ENCODE measurements at regions not wholly inside any gene's neighbourhood (a gene's known extent, or its start where the extent isn't known, plus 50 kb on each side); places are given as distances from the start of the nearest gene placed in this dataset.
"Not testable (repeated sequence)": the region's sequence is repeated elsewhere in the genome, so short reads cannot be mapped to it uniquely, and the experiment has no call there.

- no peaks in the 10 kb centered on the region for H3K4me1 ChIP-seq (ENCODE audit: control insufficient read depth in 2 of 3, insufficient read depth in 2 of 3, low read depth in 1 of 3, low read length in 3 of 3)
- no peak overlapping the region for H3K4me3 ChIP-seq (ENCODE audit: low read length in 3 of 3)
- H3K27me3 ChIP-seq (ENCODE audit: control insufficient read depth, insufficient read depth, low read length): no peaks in the 10 kb centered on the region
- FAIRE-seq: no peak
- TF ChIP-seq CTCF (IDR thresholded peaks at IDR 0.05; ENCODE audit: borderline replicate concordance, extremely low read depth, insufficient read depth): no peak
- no peak overlapping the region for H3K27ac ChIP-seq (ENCODE audit: low read depth in 2 of 2, low read length in 2 of 2)
- no peaks in the 10 kb centered on the region for H3K36me3 ChIP-seq (ENCODE audit: control insufficient read depth in 2 of 3, insufficient read depth in 3 of 3, low read length in 3 of 3)
- intact Hi-C loops (cut with DNase I): no loop called here
- no peaks in the 10 kb centered on the region for H3K9me3 ChIP-seq (ENCODE audit: control insufficient read depth in 2 of 3, insufficient read depth in 1 of 3, low read length in 3 of 3)
- no peak overlapping the region for H3K9ac ChIP-seq (ENCODE audit: low read length in 3 of 3)
- DNase-seq: no peak
Measured at GRCh38 chr19:32070101-32070500, 275.3 kb upstream of the ZNF507 start.

DNA sequence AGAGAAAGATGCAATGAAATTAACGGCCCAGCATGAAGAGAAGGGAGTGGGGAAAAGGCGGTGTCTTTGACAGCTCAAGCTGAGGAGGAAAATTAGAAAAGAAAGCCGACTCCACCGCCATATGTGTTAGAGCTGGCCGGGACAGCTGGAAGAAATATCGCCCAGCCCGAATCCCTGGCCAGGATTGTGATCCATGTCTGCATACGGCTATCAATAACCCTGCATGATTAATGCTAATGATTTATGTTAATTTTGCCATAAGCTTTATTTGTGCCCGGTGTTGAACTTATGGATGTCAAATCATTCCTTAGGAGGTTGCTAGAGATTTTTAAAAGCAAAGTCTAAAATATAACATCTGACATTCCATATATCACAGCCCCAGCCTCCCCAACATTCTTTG lies 263.4 kb upstream of the ZNF507 start:
- no peaks in the 10 kb centered on the region for H3K27me3 ChIP-seq (ENCODE audit: control insufficient read depth, insufficient read depth, low read length)
- H3K4me1 ChIP-seq (ENCODE audit: control insufficient read depth in 2 of 3, insufficient read depth in 2 of 3, low read depth in 1 of 3, low read length in 3 of 3): no peaks in the 10 kb centered on the region
- intact Hi-C loops (cut with DNase I): no loop called here
- H3K27ac ChIP-seq (ENCODE audit: low read depth in 2 of 2, low read length in 2 of 2): no peak overlapping the region
- FAIRE-seq (no peak), DNase-seq (peak in 3 of 5 donors; percentile 38 to 62 (median 59))
- H3K9me3 ChIP-seq (ENCODE audit: control insufficient read depth in 2 of 3, insufficient read depth in 1 of 3, low read length in 3 of 3): no peaks in the 10 kb centered on the region
- no peak overlapping the region for H3K9ac ChIP-seq (ENCODE audit: low read length in 3 of 3)
- H3K36me3 ChIP-seq (ENCODE audit: control insufficient read depth in 2 of 3, insufficient read depth in 3 of 3, low read length in 3 of 3): no peaks in the 10 kb centered on the region
- H3K4me3 ChIP-seq (ENCODE audit: low read length in 3 of 3): no peak overlapping the region
- no peak for TF ChIP-seq CTCF (IDR thresholded peaks at IDR 0.05; ENCODE audit: borderline replicate concordance, extremely low read depth, insufficient read depth)

DNA sequence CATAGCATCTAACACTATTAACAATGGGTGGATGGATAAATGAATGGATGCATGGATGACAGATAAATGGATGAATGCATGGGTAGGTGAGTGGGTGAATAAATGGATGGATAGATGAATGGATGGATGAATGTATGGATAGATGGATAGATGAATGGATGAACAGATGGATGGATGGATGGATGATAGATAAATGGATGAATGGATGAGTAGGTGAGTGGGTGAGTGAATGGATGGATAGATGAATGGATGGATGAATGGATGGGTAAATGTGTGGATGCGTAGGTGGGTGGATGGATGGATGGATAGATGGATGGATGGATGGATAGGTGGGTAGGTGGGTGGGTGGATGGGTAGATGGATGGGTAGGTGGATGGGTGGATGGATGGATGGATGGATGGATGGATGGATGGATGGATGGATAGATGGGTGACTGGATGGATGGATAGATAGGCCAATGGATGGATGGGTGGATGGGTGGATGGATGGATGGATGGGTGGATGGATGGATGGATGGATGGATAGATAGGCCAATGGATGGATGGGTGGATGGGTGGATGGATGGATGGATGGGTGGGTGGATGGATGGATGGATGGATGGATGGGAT lies 260.6 kb upstream of the ZNF507 start:
- H3K36me3 ChIP-seq (ENCODE audit: control insufficient read depth in 2 of 3, insufficient read depth in 3 of 3, low read length in 3 of 3); FAIRE-seq; H3K4me1 ChIP-seq (ENCODE audit: control insufficient read depth in 2 of 3, insufficient read depth in 2 of 3, low read depth in 1 of 3, low read length in 3 of 3); H3K27me3 ChIP-seq (ENCODE audit: control insufficient read depth, insufficient read depth, low read length); H3K27ac ChIP-seq (ENCODE audit: low read depth in 2 of 2, low read length in 2 of 2); H3K4me3 ChIP-seq (ENCODE audit: low read length in 3 of 3); H3K9ac ChIP-seq (ENCODE audit: low read length in 3 of 3); intact Hi-C loops (cut with DNase I); DNase-seq; H3K9me3 ChIP-seq (ENCODE audit: control insufficient read depth in 2 of 3, insufficient read depth in 1 of 3, low read length in 3 of 3): not testable (repeated sequence)

GRCh38 chr19:32091241-32091640 lies 254.2 kb upstream of the ZNF507 start:
- Histone ChIP-seq H3K27me3 (ENCODE audit: control insufficient read depth, insufficient read depth, low read length) (no peaks in the 10 kb centered on the region), H3K9ac (ENCODE audit: low read length in 3 of 3) (no peak overlapping the region), H3K4me1 (ENCODE audit: control insufficient read depth in 2 of 3, insufficient read depth in 2 of 3, low read depth in 1 of 3, low read length in 3 of 3) (peaks cover 0 to 3% (median 0%) of the 10 kb centered on the region in 3 donors), H3K36me3 (ENCODE audit: control insufficient read depth in 2 of 3, insufficient read depth in 3 of 3, low read length in 3 of 3) (no peaks in the 10 kb centered on the region), H3K9me3 (ENCODE audit: control insufficient read depth in 2 of 3, insufficient read depth in 1 of 3, low read length in 3 of 3) (no peaks in the 10 kb centered on the region), H3K27ac (ENCODE audit: low read depth in 2 of 2, low read length in 2 of 2) (no peak overlapping the region), H3K4me3 (ENCODE audit: low read length in 3 of 3) (no peak overlapping the region)
- DNase-seq (peak in 3 of 5 donors; percentile 45 to 83 (median 70)), FAIRE-seq (no peak)
- intact Hi-C loops (cut with DNase I): no loop called here
- TF ChIP-seq CTCF (IDR thresholded peaks at IDR 0.05; ENCODE audit: borderline replicate concordance, extremely low read depth, insufficient read depth): no peak

Data from kidney (tissue), 13 donors.